HG03520 (cell line): ENCODE measurements at regions not wholly inside any gene's neighbourhood (a gene's known extent, or its start where the extent isn't known, plus 50 kb on each side); places are given as distances from the start of the nearest gene placed in this dataset.
A peak's percentile ranks its signal among the peaks of the same experiment; 100 is the strongest.

Experiments used
- ATAC-seq: cut with Tn5 transposase; IDR thresholded peaks from one replicate; pipeline ENCODE4 v1.9.1; 2021; ENCODE audit warnings: mild to moderate bottlenecking, moderate library complexity; ENCODE audit not compliant: unreplicated experiment

DNA sequence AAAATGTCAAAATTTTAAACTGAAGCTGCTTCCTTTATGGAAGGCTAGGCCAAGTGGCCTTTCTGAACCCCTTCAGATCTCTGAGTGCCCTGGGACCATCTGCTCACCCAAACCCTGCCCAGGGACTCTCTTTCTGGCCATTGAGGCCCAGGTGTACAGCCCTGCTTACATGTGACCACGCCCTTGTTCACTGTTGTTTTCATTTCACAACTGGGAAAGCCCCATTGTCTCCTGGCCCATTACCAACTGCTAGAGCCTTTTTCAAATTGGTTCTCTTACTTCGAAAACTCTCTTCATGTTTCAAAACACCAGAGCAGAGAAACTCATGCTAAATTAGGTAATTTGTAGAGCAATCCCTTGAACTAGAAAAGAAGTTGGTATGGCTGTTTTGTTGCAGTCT lies 219.5 kb upstream of the TANK start:
- ATAC-seq: peak; percentile 82

DNA sequence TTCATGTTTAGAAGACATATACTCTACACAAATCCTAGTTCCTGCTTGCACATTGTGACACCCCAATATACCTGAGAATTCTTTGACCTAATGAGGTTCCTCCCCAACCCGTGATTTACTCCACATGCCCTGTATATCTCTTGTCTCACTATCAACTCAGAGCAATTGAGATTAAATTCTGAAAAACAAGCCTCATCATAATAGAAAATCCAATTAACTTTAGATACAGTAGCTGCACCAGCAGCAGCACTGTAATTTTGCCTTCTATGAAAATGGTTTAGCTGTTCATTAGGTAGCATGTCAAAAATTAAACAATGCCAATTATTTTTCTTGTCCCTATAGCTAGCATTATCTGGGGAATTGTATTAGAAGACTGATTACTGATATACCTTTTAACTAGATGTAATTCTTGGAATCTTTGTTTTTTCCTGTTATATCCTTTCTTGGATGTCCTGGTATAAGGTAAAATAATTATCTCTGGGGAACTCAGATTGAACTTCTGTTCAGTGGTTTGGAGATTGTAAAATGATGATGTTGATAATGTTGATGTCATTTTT lies 218.9 kb upstream of the TANK start:
- no peak for ATAC-seq

DNA sequence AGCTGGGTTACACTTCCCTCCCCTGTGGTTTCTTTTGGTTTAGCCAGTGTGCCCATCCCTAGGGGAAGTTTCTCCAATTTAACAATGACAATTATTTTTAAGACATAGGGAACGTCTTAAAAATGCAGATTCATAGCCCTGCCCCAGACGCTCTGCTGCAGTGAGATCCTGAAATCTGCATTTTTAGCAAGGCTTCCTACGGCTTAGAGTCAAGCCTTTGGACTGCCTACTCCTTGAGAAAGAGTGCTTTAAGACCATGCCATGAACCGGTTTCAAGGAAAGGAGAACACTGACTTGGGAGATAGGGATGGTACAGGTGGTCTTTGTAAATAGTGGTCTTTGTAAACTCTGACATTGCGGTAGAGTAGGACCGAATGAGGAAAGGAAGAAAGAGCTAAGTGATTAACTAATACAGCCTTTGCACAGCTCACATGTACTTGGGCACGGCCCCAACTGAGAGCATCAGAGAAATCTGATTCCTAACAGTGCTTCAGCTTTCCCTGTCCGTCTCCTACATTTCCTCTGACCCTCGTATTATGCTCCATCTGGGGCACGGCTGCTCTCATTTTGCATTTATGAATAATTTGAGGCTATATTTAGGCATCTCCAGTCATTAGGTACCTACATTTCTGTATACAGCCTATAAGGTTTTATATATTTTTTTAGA lies 217.6 kb upstream of the TANK start:
- no peak for ATAC-seq

DNA sequence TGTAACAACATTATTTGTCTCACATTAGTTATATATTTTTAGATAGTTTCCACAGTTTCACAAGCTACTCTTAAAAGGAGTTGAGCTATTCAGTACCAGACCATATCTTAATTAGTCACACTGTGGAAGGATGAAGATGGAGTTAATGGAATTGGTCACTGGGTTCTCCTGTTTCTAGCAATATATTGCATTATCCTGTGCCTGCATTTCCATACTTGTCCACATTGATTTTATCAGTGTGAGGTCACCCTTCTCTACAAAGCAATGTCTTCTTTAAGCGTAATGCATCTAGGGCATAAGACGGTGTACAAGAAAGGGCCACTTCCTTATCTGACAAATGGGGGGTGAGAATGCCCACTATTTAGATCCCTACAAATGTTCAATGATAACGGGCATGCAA lies 216.8 kb upstream of the TANK start:
- no peak for ATAC-seq

DNA sequence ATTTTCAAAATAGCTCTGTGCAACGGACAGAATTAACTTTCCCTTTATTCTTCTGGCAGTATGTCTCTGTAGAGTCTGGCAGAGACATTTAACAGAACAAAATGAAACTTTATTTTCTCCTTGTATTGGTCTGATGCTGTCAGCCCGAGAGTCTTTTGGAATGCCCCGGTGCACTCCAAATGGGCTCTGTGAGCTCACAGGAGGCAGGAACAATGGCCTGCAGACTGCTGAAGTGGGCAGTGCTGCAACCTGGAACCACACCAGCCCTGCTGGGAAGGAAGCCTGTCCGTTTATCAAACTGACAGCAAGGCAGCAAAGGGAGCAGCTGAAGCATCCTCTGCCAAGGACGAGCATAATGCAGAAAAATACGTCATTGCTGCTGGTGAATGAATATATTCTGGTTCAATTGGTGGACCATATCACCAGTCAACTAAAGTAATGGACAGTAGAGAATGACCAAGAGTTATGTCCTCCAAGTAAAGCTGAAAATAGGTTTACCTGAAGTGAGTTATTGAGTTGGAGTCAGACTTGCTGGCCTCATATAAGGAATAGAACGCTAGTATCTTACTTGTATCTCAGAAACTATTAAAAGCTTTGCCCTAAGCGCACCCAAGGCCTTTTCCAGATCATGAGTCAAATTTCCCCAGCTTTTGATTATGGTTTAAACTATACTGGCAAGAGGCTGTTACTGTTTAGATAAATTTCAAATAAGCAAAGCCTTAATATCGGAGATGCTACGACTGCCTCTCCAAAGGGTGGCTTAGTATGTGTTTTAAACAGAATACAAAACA lies 207.6 kb upstream of the TANK start:
- no peak for ATAC-seq

DNA sequence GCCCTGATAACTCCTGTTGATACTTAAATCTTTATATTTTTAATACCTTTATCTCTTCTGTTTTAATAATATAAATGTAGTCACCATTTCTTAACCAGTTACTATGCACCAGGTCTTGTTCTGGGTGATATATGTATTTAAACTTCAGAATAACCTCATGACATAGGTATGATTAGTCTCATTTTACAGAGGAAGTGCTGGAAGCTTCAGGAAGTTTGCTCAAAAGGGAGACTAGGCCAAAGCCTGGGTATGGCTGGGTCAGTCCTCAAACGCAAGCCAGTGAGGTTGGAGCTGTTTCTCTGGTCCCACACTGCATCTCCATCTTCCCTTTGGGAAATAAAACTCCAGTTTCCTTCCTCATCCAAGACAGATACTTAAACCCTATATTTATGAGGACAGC lies 204.7 kb upstream of the TANK start:
- ATAC-seq: no peak

DNA sequence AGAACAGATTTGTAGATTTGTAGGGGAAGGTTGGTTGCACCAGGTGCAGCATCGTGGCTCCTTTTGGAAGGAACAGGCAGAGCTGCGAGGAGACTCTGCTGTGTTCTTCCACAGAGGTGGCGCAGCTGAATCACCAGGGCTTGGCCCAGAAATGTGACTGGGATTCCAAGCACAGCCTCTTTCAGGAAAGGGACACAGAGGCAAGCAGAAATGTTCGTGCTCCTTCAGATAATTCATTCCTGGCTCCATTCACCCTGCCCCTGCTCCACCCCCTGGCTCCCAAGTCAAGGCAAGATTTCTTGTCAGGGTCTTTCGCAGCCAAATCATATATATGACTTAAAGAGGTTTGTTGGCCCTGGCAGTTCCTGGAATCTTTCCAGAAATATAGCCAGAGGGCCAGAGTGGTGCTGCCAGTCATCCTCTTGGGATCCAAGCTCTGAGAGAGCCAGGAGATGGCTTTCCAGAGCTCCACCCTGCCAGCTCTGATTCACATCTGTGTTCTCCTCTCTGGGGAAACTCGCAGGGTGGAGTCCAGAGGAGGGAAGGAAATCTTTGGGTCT lies 203.9 kb upstream of the TANK start:
- no peak for ATAC-seq

DNA sequence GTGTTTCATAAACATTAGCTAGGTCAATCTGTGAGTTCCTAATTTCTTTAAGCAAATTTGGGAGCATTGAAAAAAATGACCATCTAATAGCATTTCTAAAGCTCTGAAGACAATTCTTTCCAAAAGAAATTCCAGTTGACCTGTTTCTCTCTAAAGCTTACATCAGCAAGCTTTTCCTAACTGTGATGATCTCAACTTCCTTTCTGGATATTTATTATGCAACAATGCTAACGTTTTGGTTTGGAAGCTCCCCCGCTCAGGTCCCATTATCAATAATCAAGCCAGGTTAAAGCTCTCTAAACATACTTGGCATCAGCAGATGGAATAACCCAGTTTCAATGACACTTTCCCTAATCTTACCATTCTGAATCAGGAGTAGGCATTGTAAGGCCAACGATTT lies 196.3 kb upstream of the TANK start:
- ATAC-seq: no peak

DNA sequence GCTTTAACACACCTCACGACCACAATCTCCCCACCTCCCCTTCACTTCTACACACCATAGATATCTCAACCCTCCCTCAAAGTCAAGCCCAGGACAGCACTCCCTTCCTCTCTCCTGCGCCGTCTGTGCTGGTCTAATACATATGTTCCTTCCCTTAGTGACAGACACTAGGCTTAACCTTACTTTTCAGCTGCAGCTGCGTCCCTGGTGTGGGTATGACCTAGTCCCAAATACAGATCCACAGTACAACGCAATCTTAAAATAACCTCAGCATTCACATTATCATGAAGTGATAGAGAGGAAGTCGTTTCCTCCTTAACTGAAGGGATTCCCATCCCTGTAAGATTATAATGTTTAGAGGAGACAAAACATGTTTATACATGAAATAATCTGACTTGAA lies 192.7 kb upstream of the TANK start:
- no peak for ATAC-seq

DNA sequence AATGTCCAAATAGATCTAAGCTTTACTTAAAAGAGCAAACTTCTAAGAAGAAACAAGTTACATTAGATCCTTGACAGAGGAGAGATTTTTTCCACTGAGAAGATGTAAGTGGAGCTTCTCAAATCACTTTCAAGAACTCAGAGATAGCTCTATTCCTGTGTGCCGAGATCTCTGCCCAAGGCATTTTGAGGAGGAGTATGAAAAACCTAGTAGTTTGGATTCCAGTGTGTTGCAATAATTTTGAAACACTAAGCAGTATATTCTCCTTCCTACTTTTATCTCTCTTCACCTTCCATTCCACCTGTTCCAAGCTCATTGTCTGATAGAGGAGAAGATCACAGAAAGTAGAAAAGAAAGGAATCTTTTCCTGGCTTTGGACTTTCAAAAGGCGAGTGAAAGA lies 192.0 kb upstream of the TANK start:
- no peak for ATAC-seq

DNA sequence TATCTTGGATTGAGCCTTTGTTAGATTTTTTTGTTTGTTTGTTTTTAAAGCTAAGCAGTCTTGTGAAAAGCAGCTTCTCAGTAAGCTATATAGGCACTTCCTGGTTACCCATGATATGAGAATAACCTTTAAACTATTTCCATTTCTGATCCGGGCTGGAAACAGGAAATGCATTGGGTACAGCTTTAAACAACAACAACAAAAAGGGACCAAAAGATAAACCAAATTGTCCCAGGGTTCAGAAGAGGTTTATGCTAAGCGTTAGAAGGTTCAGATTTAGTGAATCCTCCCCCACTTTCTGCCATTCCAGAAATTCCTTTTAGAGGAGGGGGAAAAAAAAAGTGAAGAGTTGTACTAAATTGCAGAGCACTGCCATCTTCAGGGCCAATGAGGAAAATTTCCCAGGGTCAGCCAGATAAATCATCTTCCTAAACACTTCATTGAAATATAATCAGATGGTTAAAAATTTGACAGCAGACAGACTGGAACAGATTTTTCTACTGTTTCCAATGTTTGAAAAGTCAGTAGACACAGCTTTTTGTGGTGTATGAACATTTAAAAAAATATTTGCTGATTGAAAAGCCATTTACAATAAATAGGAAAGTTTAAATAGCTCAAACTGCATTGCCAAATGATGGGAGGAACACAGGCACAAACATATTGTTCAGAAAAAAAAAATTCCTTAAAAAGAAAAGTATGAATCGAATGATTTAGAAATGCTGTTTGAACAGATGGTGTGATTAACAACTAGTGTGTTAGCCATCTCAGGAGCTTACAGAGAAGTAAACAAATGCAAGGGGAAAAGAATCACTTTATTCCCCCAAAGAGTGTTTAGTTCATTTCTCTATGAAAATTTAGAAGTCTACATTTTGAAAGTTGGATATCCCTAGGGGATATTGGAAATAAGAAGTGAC lies 189.9 kb upstream of the TANK start:
- no peak for ATAC-seq

DNA sequence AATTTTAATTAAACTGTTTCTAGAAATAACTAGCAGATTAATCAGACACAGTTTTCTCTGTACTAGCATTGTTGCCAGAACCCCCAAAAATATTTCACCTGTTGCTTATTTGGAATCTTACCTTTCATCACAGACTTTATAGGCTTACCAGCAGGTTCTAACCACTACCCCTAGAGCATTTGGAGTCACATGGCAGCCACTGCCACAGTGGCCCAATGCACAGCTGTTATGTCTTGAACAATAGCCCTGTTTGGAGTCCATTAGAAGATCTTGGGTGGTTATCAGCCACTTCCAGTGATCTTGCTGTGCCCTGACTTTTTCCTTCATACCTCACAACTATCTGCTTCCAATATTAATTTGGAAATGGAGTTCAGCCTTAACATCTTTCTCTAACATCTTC lies 186.2 kb upstream of the TANK start:
- no peak for ATAC-seq

DNA sequence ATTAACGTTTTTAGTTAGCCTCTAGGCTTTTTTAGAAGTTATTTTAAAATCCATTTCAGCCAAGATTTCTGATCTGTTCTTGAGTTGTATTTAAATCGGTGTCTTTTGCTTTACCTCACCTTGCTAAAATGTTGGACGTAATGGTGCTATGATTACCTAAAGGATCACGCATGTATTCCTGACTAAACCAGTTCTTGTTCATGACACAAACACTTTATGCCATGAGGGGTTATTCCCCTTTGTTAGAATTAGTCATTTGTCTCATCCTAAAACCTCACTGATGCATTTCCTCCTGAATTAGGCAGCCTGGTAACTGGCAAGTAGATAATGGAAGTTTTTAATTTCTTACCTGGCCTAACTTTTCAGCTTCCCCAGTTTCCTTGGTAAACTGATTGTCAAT lies 185.4 kb upstream of the TANK start:
- ATAC-seq: no peak

DNA sequence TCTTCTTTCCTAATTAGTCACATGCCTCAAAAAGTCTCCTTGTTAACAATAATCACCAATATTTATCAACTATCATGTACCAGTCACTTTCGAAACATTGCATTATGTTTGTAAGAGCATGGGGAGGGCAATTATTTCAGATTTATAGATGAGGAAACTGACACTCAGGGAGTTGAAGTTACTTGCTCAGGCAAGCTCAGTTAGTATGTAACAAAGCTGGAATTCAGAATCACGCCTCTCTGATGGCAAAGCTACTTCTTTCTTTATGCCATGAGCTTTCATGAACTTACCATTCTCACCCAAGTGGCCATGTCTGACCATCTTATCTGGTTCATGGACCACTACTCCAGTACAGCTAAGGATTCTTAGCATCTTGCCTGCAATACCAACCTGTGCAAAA lies 183.4 kb upstream of the TANK start:
- no peak for ATAC-seq

DNA sequence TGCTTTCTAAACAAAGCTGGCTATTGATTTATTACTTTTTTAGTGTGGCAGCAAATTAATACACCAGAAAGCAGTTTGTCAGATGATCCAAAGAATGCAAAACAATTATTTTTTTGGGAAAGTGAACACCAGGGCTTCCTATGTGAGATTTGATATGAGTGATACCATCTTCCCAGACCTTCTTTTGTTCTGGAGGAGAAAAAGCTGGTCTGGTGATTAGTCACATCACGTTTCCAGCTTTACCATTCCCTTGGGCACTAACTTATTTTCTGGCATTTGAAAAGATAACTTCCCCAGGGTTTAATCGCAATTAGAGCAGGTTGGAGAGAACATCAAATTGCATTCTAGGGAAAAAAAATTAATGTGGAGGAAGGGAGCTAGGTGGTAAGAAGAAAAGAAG lies 182.9 kb upstream of the TANK start:
- no peak for ATAC-seq

DNA sequence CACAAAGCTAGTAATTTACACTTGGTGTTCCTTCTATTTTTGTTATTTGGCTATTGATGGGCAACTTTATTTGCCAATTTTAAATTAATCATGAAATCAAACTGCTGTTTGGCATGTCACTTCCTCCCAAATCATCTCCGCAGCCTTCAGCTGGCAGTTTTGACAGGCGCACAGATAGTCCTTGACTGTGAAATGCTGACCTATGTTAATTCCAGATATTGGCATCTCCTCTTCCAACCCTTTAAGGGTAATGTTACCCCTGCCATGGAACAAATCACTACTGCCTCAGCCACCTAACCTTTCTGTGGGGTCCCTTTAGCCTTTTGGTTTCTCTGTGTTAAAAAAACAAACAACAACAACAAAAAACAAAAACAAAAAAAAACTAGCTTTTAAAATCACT lies 182.4 kb upstream of the TANK start:
- no peak for ATAC-seq

DNA sequence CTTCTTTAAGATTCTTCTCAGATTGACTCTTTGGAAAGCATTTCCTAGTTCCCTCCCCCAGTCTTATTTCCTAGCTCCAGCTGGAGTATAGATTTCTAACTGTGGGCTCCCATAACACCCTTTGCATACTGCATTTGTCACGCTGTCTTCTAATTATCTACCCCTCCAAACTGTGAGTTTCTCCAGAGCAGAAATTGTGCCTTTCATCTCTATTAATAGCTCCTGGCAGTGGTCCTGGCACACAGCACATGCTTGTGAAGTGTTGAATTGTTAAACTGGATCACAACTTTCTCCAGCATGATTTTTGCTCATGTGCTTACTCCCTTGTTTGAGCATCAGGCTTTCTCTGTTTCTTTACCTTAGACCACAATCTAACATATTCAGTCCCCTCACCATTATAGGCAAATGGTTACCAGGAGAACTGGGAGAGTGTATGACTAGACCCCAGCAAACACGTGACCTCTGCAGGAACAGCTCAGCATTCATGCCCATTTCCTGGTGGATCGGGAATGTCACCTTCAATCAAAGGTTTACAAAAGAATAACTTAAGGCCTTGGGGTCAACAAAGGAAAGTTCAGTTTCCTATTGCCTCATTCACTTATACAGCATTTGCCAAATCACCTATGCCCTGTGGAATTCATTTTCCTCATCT lies 175.7 kb upstream of the TANK start:
- ATAC-seq: no peak

DNA sequence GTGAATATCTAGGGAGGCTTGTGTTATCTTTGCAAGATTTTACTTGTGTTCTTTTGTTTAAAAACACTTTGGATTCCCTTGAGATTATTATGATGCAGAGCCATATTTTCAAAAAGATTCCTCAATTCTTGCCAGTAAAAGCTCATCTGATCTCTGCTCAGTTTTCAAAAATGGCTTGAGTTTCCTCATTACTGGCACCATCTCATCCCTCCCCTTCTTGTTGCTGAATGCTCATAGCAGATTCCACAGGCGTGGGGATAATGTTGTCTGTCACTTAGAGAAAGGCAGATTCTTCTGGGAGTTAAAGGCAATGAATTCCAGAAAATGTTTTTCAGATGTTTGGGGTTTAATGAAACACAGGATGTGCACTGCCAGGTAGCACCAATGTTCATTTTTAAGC lies 170.4 kb upstream of the TANK start:
- no peak for ATAC-seq

DNA sequence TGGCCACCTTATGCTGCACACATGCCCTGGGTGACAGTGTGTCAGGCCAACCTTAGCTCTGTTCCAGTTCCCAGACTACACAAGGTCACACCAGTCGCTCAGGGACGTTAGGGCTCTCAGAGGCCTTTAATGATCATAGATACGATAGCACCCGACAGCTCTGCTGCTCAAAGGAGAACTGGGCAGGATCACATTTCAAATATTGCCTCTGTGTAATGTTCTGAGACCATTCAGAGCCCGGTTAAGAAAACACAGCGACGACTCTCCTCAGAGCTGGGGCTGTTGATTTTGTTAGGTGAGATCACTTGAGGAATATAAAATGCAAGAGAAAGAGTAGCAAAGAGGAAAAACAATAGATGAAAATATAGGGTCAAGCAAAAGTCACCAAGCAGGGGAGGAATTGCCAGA lies 166.6 kb upstream of the TANK start:
- ATAC-seq: no peak

DNA sequence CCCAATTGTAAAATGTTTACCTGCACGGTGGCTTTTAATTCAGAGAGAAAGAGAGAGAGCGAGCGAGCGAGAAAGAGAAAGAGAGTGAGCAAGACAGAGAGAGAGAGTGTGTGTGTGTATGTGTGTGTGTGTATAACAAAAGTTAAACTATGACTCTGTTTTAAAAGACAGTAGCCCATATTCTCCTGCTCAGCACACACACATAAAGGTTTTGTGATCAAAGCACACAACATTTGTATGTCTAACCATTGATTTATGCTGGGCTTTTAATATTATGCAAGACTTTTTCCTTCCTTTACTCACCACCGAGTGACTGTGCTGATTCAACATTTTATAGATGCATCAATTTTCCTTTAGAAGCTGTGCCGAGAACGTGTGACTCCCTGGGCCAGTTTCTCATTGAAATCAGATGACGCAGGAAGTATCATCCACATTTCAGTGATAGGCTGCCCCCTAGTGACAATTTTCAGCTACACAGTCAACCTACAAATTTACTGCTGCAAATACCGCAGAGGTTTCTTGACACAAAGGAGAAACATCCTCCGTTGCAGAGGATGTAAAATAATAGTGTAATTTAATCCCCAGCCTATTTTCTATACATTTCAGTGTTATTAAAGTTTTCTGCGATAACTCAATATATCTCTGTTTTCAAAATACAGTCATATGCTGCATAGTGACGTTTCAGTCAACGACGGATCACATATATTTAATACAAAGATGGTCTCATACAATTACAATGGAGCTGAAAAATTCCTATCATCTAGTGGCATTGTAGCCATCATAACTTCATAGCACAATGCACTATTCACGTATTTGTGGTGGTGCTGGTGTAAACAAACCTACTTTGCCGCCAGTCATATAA lies 165.9 kb upstream of the TANK start:
- ATAC-seq: peak; percentile 88
